Right lobe of liver (tissue), 6 donors: ENCODE measurements at regions not wholly inside any gene's neighbourhood (a gene's known extent, or its start where the extent isn't known, plus 50 kb on each side); places are given as distances from the start of the nearest gene placed in this dataset.

Experiments used
- ATAC-seq, 4 donors: fragments of 200-7000 bp; cut with Tn5 transposase; one replicate each; pipeline ENCODE4 v1.9.1; 2020; ENCODE audit warnings: mild to moderate bottlenecking in 4 of 4, moderate library complexity in 4 of 4
- DNase-seq, 3 donors: peaks; one replicate each; pipeline ENCODE4 v3.0.0-alpha.2; 2020
- H3K27ac ChIP-seq, 3 donors: fragments of 200-600 bp; one replicate each; pipeline ENCODE4 v1.8.0; 2022
- H3K27me3 ChIP-seq, 2 donors: fragments of 200-600 bp; one replicate each; pipeline ENCODE4 v1.8.0; 2022
- H3K36me3 ChIP-seq, 4 donors: fragments of 200-600 bp; sonication (generic) in 1 of 4; one replicate each; pipeline versions ENCODE4 v1.5.1 to v1.8.0; 2017 to 2022; ENCODE audit warnings: control low read depth in 1 of 4
- H3K4me1 ChIP-seq, 4 donors: fragments of 200-600 bp; sonication (generic) in 1 of 4; one replicate each; pipeline versions ENCODE4 v1.5.1 to v1.8.0; 2017 to 2022; ENCODE audit warnings: control low read depth in 1 of 4
- H3K4me3 ChIP-seq, 3 donors: fragments of 200-600 bp; one replicate each; pipeline ENCODE4 v1.8.0; 2022
- H3K9me3 ChIP-seq, 4 donors: fragments of 200-600 bp; sonication (generic) in 1 of 4; one replicate each; pipeline versions ENCODE4 v1.5.1 to v1.8.0; 2017 to 2022; ENCODE audit warnings: control low read depth in 1 of 4
- CTCF ChIP-seq, 4 donors: fragments of 200-600 bp in 3 of 4; fragments of 450-650 bp in 1 of 4; IDR thresholded peaks; one replicate each; pipeline versions ENCODE4 v1.5.1 to v1.8.0; 2016 to 2022; ENCODE audit warnings: antibody characterized with exemption in 4 of 4, mild to moderate bottlenecking in 2 of 4
- POLR2A ChIP-seq: fragments of 450-650 bp; IDR thresholded peaks from one replicate; pipeline ENCODE4 v1.6.1; 2017; ENCODE audit warnings: antibody characterized with exemption, mild to moderate bottlenecking
- WGBS: methylation state at CpG from one replicate; pipeline ENCODE4 v1.1.6; 2018; ENCODE audit warnings: low coverage, low lambda C conversion rate; ENCODE audit not compliant: insufficient coverage; ENCODE audit errors: missing lambda C conversion rate; 5-methylcytosine and 5-hydroxymethylcytosine counted together
- intact Hi-C, 2 donors: fragments of 100-400 bp; cut with DNase I; formaldehyde crosslinking; loops; one replicate each; pipeline versions ENCODE4 v1.11.2 to v1.14.1; 2022
- donor health status: DM: no; HTN: yes; CAD: no.
- donor health status: DM: no; HTN: no; CAD: no.
- donor health status: DM: no; HTN: no; CAD: no.
- donor health status: DM: no; HTN: yes; CAD: no.
- donor health status: DM: no; HTN: yes; CAD: no.

- ATAC-seq (no peak), DNase-seq (no peak)
- Histone ChIP-seq H3K27ac (no peak overlapping the region), H3K27me3 (no peaks in the 10 kb centered on the region), H3K9me3 (no peaks in the 10 kb centered on the region), H3K36me3 (no peaks in the 10 kb centered on the region), H3K4me3 (no peak overlapping the region), H3K4me1 (no peaks in the 10 kb centered on the region)
- intact Hi-C loops: no loop called here
- 32% methylated on average over 1 of the region's 3 CpGs for WGBS
- no peak for TF ChIP-seq POLR2A
- TF ChIP-seq CTCF (IDR thresholded peaks at IDR 0.05): no peak
These were observed 76.2 kb upstream of the PHF21A start for GRCh38 chr11:46197421-46197820.

DNA sequence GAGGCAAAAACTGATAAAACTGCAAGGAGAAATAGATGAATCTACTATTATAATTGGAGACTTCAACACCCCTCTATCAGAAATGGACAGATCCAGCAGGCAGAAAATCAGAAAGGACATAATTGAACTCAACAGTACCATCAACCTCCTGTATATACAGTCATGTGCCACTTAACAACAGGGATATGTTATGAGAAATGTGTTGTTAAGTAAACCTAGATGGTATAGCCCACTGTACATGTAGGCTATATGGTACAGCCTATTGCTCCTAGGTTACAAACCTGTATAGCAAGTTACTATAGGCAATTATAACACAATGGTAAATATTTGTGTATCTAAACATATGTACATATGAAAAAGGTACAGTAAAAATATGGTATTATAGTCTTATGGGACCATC lies 66.8 kb upstream of the PHF21A start:
- no peaks in the 10 kb centered on the region for H3K36me3 ChIP-seq
- H3K9me3 ChIP-seq: peaks cover 0 to 6% (median 0%) of the 10 kb centered on the region in 4 donors
- TF ChIP-seq CTCF (IDR thresholded peaks at IDR 0.05): no peak
- no peak for TF ChIP-seq POLR2A
- H3K4me3 ChIP-seq: no peak overlapping the region
- H3K27me3 ChIP-seq: peaks cover 0 to 11% of the 10 kb centered on the region in 2 donors
- DNase-seq (no peak), ATAC-seq (no peak)
- no peaks in the 10 kb centered on the region for H3K4me1 ChIP-seq
- H3K27ac ChIP-seq: no peak overlapping the region
- intact Hi-C loops: no loop called here

DNA sequence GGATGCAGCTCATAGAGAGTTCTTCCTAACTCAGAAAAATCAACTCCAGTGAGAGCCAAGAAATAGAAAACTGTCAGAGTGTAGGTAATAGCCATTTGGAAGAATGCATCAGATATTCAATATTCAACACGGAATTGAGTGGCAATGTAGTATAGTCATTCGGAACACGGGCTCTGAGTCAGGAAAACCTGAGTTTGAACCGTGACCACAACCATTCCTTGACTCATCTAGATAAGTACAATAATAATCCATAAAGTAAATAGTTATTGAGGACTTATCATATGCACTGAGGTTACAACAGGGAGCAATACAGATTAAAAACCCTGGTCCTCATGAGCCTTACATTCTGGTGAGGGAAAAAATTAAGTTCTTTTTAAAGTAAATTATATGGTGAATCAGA lies 62.6 kb upstream of the PHF21A start:
- H3K4me1 ChIP-seq: no peaks in the 10 kb centered on the region
- TF ChIP-seq POLR2A (no peak), CTCF (IDR thresholded peaks at IDR 0.05) (no peak)
- H3K4me3 ChIP-seq: no peak overlapping the region
- no peak overlapping the region for H3K27ac ChIP-seq
- H3K27me3 ChIP-seq: peaks cover 0 to 3% of the 10 kb centered on the region in 2 donors
- intact Hi-C loops: no loop called here
- WGBS: 85% methylated on average over 4 of the region's 4 CpGs
- no peaks in the 10 kb centered on the region for H3K9me3 ChIP-seq
- ATAC-seq (no peak), DNase-seq (no peak)
- no peaks in the 10 kb centered on the region for H3K36me3 ChIP-seq

DNA sequence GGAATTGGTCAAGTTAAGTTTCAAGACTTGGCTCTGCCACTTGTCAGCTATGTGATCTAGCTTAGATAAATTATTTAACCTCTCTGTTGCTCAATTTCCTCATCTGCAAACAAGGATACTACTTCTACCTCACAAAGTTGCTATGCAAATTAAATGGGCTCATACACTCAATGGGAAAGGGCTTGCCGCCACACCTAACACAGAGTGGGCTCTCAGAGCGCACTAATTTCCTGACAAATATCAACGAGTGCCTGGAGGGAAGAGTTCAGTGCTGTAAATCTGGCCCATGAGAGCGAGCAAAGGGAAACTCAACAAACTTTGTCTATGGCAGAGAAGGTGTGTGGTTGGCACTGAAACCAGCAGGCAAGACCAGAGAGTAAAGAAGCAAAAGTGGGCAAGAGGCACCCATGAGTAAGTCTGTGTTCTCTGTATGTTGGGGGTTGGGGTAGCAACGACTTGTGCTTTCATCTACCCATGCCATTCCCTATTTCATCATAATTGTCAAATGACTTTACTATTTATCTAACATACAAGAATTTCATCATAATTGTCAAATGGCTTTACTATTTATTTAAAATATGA lies 60.7 kb upstream of the PHF21A start:
- Histone ChIP-seq H3K4me3 (no peak overlapping the region), H3K36me3 (no peaks in the 10 kb centered on the region), H3K9me3 (no peaks in the 10 kb centered on the region), H3K27me3 (peaks cover 0 to 3% of the 10 kb centered on the region in 2 donors), H3K4me1 (no peaks in the 10 kb centered on the region), H3K27ac (no peak overlapping the region)
- intact Hi-C loops: no loop called here
- ATAC-seq (no peak), DNase-seq (no peak)
- WGBS: 73% methylated on average over 5 of the region's 5 CpGs
- no peak for TF ChIP-seq POLR2A
- TF ChIP-seq CTCF (IDR thresholded peaks at IDR 0.05): no peak

DNA sequence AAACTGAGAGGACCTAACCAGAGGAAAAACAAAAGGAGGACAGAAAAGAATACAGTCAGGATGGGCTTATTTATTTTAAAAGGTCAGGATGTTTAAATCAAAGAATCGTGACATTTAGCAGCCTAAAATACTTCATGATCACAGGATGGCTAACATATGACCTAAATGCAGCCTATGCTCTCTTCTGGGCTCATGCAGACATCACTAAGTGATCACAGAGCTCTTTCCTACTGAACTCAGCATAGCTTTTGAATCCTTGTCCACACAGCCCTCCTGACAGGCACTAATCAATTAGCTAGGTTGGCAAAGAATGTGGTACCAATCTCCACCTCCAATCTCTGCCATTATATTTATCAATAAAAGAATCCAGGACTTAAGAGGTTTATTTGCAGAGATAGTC lies 60.1 kb upstream of the PHF21A start:
- Histone ChIP-seq H3K4me1 (no peaks in the 10 kb centered on the region), H3K27me3 (peaks cover 0 to 3% of the 10 kb centered on the region in 2 donors)
- intact Hi-C loops: no loop called here

More for the DNA sequence above, 60.1 kb upstream of the PHF21A start:
- no peak for TF ChIP-seq CTCF (IDR thresholded peaks at IDR 0.05)
- no peak for TF ChIP-seq POLR2A
- DNase-seq (no peak), ATAC-seq (no peak)
- Histone ChIP-seq H3K36me3 (no peaks in the 10 kb centered on the region), H3K9me3 (no peaks in the 10 kb centered on the region), H3K27ac (no peak overlapping the region), H3K4me3 (no peak overlapping the region)
- 50% methylated on average over 1 of the region's 1 CpG for WGBS
